ENCODE measurements at regions not wholly inside any gene's neighbourhood (a gene's known extent, or its start where the extent isn't known, plus 50 kb on each side); places are given as distances from the start of the nearest gene placed in this dataset.

DNA sequence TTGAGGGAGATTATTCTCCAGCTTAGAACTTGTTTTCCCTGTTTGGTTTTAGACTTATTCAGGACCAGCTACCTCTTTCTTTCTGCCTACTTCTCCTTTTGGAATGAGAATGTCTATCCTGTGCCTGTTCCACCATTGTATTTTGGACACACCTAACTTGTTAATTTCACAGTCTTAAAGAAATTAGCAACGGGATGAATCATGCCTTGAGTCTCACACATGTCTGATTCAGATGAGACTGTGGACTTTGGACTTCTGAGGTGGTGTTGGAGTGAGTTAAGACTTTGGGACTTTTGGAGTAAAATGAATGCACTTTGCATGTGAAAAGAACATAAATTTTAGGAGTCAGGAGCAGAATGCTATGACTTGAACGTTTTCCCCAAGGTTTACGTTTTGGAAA is 581.4 kb downstream of the CDH11 start:
- TF ChIP-seq POLR2A (IDR thresholded peaks at IDR 0.05), result no peak
- TF ChIP-seq, protein P1, sequence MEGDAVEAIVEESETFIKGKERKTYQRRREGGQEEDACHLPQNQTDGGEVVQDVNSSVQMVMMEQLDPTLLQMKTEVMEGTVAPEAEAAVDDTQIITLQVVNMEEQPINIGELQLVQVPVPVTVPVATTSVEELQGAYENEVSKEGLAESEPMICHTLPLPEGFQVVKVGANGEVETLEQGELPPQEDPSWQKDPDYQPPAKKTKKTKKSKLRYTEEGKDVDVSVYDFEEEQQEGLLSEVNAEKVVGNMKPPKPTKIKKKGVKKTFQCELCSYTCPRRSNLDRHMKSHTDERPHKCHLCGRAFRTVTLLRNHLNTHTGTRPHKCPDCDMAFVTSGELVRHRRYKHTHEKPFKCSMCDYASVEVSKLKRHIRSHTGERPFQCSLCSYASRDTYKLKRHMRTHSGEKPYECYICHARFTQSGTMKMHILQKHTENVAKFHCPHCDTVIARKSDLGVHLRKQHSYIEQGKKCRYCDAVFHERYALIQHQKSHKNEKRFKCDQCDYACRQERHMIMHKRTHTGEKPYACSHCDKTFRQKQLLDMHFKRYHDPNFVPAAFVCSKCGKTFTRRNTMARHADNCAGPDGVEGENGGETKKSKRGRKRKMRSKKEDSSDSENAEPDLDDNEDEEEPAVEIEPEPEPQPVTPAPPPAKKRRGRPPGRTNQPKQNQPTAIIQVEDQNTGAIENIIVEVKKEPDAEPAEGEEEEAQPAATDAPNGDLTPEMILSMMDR (IDR thresholded peaks at IDR 0.05), result no peak
